GM10266 (cell line): ENCODE measurements at regions not wholly inside any gene's neighbourhood (a gene's known extent, or its start where the extent isn't known, plus 50 kb on each side); places are given as distances from the start of the nearest gene placed in this dataset.

Experiments used
- DNase-seq: peaks from one replicate; pipeline ENCODE4 v3.0.0; 2012; ENCODE audit errors: extremely low spot score
- TF ChIP-seq, protein P1 (sequence below): IDR thresholded peaks from 2 replicates; pipeline ENCODE4 v1.5.1; 2012; ENCODE audit warnings: mild to moderate bottlenecking, low read depth; ENCODE audit not compliant: control insufficient read depth, insufficient read depth; ENCODE audit errors: missing control alignments

DNA sequence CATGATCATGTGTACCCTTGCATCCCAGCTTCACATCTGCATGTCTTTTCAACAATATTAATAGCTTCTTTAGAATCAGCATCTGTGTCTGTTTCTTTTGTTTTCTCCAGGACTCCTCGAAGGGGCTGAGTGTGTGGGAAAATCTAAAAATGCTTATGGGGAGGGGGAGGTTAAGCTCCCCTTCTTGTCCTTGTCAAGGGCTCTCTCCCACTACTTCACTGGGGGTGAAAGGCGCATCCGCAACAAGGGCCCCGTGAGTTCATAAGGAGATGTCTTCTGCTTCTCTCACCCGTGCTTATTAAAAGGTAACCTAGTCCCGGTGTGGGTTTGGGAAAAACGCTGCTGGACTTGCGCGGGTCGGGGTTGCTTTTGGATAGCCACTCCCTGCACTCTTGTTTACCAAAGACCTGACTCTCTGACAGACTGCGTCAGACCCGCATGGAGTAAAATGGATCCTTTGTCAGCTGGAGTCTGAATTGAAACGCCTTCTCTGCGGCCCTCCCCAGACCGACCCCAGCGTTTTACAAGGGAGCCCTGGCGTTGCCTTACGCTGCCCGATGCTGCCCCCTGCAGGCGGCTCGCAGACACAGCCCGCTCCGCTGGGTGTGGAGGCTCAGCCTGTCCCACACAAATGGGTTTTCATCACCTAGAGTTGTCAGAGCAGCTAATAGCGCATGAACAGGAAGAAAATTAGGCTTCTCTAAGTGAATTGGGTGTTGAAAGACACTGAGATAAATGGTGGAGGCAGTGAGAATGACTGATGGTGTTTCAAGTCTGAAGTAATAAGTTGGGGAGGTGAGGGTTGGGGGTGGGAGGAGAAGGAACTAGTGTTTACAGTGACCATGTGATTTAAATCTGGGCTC, 53.8 kb downstream of the IER5 start:
- DNase-seq = peak; percentile 72
- TF ChIP-seq, protein P1, sequence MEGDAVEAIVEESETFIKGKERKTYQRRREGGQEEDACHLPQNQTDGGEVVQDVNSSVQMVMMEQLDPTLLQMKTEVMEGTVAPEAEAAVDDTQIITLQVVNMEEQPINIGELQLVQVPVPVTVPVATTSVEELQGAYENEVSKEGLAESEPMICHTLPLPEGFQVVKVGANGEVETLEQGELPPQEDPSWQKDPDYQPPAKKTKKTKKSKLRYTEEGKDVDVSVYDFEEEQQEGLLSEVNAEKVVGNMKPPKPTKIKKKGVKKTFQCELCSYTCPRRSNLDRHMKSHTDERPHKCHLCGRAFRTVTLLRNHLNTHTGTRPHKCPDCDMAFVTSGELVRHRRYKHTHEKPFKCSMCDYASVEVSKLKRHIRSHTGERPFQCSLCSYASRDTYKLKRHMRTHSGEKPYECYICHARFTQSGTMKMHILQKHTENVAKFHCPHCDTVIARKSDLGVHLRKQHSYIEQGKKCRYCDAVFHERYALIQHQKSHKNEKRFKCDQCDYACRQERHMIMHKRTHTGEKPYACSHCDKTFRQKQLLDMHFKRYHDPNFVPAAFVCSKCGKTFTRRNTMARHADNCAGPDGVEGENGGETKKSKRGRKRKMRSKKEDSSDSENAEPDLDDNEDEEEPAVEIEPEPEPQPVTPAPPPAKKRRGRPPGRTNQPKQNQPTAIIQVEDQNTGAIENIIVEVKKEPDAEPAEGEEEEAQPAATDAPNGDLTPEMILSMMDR = peak; percentile 99

- DNase-seq = no peak
- TF ChIP-seq, protein P1 = no peak
These were observed 54.8 kb downstream of the IER5 start for GRCh38 chr1:181143102-181143859.

- DNase-seq = no peak
- TF ChIP-seq, protein P1 = no peak
These were observed 55.7 kb downstream of the IER5 start for GRCh38 chr1:181144238-181144637.

DNA sequence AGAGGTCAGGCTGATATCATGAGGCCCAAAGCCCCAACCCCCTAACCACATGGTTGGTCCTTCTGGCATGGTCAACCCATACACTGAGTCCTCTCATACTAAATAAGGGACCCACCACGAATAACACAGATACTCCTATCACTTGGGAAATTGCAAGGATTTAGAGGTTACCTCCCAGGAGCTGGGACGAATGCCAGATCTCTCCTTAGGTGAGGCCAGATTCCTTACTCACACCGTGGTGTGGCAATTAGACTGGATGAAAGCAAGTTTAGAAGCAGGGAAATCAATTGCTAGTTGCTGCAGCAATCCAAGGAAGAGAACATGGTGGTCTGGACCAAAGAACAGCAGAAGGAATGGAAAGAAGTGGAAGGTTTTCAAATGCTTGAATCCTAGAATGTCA, 60.1 kb downstream of the IER5 start:
- DNase-seq = no peak

GRCh38 chr1:181149326-181150125, 61.0 kb downstream of the IER5 start:
- peak; percentile 44 for DNase-seq
- TF ChIP-seq, protein P1 = no peak

More for the DNA sequence above, 60.1 kb downstream of the IER5 start:
- TF ChIP-seq, protein P1 = no peak

GRCh38 chr1:181150273-181150672, 61.8 kb downstream of the IER5 start:
- DNase-seq = no peak
- TF ChIP-seq, protein P1 = no peak
